Left renal pelvis (tissue), 4 donors: ENCODE measurements at regions not wholly inside any gene's neighbourhood (a gene's known extent, or its start where the extent isn't known, plus 50 kb on each side); places are given as distances from the start of the nearest gene placed in this dataset.
"Not testable (repeated sequence)": the region's sequence is repeated elsewhere in the genome, so short reads cannot be mapped to it uniquely, and the experiment has no call there.

Source experiments
- DNase-seq, 4 donors: peaks; one replicate each; pipeline ENCODE4 v3.0.0-alpha.2; 2013; ENCODE audit warnings: low read depth in 4 of 4, low spot score in 3 of 4

DNA sequence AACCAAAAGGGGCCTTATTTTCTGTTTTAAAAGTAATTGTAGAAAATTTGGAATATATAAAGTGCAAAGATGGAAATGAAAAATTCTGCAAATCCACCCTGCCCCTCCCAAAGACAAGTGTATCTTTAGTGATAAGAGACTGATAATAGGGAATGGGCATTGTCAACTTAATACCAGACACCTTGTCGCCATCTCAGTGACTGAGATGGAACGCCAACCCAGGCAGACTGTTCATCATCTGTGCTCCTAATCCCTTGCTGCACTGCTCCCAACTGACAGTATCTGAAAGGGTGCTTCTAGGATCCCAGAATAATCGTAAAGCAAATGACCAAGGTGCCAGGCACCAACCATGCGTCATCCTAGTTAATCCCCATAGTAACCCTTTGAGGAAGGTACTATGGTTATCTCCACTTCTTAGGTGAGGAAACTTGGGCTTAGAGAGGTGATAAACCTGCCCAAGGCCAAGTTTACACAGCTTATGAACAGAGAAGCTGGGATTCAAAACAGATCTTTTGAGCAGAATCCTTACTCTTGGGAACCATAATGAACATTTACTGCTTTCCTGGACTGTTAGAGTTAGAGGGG is 583.7 kb downstream of the GATA3 start:
- DNase-seq = no peak

DNA sequence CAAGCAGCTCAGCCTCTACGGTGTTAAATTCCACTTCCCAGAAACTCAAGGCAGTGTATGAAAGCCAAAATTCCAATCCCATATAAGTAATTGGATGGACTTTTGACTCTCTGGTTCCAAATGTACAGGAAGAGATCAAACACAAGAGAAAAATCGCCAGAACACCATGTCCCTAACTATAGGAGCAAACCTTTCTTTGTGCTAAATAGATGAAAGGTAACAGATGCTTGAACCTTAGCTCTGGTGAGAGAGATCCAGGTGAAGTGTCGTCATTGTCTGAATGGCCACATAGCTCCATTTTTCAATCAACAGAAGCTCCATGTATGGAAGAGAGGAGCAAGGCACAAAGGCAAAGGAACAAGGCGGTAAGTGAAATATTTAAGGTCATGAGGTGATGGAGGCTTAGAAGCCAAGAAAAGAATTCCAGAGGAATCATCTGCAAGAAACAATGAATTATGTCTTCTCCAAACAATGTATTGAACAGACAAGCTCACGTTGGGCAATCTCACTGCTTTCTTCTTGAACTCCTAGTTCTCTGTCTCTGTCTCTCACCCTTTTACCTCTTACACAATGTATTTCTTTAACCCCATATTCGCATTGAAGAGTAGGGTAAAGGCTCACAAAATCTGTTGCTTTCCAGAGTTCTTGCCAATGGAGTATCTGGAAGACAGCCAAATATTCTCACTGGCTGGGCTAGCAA is 585.1 kb downstream of the GATA3 start:
- no peak for DNase-seq

DNA sequence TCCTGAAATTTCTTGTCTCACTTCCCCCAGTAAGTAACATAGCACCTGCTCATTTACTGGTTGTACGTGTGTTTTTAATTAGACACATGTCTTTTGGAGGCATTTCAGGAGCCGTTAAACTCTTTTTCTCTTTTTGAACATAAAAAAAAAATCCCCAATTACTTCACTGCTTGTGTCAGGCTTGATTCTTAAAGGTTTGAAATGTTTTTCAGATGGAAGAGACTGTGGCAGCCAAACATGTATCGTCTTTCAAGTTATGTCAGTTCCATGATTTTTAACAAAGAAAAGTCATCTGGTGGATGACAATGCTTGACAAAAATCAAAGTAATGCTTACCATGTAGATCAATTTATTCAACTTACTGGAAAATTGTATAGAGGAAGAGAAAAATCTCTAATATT is 585.8 kb downstream of the GATA3 start:
- no peak for DNase-seq

DNA sequence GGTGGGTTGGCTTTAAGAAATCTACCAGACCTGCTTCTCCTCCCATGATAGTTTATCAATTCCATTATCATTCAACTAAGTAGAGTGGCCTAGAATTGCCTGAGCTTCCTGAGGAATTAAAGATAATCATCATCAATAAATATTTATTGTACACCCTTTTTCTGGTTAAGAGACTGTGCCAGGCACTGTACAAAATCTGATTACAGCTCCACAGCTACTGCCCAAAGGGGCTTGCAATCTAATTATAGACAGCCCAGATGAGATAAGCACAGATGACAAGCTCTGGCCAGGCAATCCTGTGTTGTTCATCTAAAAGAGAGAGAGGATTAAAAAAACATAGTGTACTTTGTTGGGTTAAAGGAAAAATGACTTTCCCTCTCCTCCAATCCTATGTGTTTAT is 586.4 kb downstream of the GATA3 start:
- no peak for DNase-seq

DNA sequence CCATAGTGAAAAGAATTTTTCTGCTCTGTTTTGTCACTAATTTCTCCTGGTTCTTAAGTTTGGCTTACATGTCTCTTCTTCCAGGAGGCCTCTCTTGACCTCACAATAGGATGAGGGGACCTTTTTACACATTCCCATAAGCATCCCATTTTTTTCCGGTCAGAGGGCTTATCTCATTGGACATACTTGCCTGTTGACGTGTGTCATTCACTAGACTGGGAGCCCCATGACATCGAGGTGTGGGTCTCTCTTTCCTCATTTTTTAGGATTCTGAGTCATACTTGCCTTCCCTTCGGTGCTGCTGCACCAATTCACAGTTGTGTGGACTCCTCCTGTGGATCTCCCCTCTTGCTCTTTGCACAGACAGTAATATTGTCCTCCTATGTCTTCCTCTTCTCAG is 601.8 kb downstream of the GATA3 start:
- no peak for DNase-seq

DNA sequence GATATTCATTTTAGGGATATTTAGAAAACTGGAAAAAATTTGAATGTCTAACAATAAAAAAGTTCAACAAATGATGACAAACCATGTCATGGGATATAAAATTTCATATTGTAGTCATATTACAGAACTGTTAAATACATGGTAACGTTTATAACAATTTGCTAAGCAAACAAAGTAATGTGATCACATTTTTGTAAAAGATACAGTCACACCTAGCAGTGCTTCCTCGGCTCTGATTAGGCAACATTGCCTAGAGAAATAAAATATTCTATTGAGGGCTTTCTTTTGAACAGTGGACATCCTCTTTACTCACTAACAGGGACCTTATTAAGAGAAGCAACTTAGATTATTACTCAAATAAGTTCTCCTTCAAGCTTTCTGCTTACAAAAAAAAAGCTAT is 605.5 kb downstream of the GATA3 start:
- DNase-seq = no peak

DNA sequence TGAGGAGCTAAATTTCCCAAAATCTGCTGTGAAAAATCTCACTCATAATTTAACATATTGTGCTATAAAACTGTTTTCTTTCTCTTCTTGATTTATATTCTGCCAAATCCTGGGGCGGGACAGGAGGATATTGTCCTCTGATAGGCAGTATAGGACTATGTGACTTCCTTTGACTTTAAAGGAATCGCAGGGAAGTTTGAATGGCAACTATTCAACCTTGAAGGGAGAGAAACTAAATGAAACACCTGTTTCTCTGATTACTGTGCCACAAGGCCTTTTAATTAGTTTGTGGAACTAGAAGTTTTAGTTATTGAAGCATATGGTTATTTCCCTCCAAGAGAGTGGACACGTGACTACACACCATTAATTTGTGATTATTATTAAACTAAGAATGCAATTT is 607.4 kb downstream of the GATA3 start:
- DNase-seq = no peak

DNA sequence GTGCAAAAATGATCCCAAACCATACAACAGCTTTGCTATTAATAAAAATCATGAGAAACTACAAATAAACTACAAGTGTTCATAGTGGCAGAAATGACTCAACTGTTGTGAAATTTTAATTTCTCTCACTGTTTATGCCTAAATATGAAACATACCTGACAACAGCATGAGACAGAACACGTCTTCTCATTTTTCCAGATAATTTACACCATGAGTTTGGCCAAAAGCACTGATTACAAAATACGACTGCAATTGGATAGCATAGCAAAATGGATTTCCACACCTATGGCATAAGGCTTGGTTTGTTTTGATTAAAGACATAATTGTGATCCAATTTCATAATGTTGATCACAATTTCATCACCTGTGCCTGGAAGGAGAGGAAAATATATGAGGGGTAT is 608.6 kb downstream of the GATA3 start:
- no peak for DNase-seq

DNA sequence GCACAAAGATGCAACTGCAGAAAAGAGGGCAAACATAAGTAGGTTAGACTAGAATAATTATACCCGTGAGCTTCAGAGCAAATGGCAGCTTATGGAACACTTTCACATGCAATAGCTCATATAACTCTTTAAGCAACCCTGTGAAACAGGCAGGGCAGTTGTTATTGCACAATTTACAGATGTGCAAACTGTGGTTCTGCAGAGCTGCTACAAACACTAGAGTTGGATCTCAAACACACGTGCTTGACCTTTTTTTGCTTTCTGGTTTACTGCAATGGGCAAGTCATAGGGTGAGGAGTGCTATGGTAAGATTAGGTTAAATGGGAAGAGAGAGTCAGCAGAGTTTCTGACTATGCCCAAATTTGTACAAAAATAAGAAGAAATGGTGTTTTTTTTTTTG is 610.8 kb downstream of the GATA3 start:
- no peak for DNase-seq

DNA sequence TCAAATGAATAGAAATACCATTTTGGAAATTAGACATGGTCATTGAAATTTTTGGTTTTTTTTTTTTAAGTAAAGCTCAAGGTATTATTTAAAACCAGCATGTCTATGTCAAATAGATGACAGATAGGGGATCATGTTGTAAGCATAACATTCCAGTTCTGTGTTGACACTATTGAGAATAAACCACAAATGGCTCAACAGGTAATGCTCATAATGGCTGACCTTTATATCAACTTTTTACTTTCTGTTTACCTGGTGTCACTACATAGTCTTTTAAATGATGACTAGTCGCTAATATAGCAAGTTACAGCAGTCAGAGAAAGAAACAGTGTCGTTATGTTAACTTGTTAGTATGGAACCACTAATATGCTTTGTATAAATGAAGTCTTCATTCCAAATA is 616.0 kb downstream of the GATA3 start:
- no peak for DNase-seq

DNA sequence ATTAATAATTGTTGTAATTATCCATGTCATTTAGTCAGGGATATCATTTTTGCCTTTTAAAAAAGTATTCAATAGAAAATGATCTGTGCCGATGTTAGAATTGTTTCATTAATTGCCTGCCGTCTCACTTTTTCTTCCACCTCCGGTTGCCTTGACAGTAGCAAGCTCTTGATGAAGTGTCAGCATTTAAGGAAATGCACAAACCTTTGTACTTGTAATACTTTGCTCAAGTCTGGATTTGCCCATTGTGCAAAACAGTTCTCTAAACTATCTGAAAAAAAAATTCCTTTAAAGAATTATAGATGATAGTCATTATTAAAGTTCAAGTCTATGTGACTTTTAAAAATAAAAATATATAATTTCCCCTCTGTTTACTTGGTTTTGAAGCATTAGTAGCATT is 619.7 kb downstream of the GATA3 start:
- DNase-seq = no peak

DNA sequence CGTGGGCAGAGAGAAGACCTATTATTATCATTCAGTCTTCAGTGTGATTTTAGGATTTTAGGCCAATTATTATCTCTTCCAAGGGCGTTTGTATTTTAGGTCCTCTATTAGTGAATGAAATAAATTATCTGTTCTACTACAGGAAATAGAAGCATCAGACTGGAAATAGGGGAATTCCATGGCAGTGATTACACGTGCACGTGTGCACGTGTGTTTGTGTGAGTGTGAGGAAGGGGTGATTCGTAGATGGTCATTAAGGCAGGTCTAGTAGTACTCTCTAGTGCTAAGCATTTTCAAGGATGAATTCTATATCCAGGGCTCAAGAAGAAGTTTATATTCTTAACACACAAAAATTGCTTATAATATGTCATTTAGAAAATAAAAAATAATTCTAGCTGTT is 623.2 kb downstream of the GATA3 start:
- DNase-seq = no peak

DNA sequence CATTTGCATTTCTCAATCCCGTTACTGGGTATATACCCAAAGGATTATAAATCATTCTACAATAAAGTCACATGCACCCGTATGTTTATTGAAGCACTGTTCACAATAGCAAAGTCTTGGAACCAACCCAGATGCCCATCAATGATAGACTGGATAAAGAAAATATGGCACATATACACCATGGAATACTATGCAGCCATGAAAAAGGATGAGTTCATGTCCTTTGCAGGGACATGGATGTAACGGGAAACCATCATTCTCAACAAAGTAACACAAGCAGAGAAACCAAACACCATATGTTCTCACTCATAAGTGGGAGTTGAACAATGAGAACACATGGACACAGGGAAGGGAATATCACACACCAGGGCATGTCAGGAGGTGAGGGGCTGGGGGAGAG is 630.4 kb downstream of the GATA3 start:
- DNase-seq = not testable (repeated sequence)

DNA sequence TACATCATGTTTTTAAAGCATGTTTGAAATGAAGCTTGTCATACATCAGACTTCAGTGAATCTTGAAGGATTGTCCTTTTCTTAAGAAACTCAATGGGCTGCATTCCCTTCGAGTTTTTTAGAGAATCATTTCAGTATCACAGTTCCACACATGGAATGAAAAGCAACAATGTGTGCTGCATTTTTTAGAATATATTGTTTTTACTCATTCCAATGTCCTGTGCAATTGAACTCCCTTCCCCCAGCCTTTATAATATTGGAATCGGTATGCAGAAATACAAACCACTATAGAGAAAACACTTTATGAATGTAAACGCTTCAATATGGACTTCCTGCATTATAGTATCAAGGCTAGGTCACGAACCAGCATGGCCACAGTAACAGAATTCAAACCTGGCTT is 634.4 kb downstream of the GATA3 start:
- no peak for DNase-seq

DNA sequence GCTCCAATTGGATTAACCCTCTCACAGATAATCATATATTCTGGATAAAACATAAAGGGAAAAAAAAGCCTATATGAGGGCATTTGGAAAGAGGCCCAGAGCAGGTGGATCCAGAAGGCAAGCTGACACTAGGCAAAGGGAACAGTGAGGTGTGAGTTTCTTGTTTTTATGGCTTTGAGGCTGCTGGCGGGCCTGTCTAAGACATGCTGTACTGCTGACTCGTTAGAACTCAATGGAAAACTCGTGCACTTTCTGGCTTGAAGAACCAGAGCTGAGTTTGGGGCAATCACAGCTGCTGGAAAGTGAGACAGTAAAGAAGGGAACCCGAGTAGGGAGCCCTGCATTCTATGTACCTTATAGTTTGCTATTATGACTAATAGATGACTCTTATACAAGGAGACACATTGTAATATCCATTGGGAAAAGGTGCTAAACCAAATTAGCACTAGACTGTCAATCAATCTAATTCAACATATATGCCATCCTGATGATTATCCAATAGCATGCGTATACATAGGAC is 637.1 kb downstream of the GATA3 start:
- DNase-seq = no peak

DNA sequence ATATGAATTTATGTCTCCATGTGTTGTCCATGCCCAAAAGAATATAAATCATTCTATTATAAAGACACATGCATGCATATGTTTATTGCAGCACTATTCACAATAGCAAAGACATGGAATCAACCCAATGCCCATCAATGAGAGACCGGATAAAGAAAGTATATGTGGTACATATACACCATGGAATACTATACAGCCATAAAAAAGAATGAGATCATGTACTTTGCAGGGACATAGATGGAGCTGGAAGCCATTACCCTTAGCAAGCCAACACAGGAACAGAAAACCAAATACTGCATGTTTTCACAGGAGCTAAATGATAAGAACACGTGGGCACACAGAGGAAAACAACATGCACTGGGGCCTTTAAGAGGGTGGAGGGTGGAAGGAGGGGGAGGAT is 639.1 kb downstream of the GATA3 start:
- DNase-seq = not testable (repeated sequence)

DNA sequence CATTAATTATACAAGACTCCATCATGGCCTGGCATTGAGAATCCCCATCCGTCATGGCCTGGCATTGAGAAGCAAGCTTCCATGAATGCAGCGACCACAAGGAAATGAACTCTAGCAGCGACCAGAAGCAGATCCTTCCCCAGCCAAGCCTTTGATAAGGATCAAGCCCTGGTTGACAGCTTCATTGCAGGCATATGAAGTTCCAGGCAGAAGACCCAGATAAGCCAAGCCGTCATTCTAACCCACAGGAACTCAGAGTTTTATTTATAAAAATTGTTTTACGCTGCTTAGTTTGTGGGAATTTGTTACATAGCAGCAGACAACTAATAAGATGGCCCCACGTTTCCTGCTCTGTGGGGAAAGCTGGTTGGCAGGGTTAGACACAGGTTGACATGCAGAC is 642.3 kb downstream of the GATA3 start:
- no peak for DNase-seq

DNA sequence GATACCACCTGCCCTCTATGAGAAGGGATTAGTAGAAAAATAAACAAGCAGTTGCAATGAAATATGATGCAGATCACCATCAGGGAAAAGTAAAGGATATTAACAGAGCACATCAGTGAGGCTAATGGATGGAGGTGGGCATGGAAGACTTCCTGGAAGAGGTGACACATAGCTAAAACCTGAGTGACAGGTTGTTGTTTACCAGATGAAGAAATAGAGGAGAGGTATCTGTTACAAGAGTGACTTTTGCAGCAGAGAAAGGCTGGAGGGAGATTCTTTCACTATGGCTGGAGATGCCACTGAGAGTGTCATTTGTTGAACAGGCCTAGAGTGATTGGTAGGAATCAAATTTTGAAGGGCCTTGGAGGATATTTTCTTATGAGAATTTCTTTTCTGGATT is 646.2 kb downstream of the GATA3 start:
- no peak for DNase-seq

DNA sequence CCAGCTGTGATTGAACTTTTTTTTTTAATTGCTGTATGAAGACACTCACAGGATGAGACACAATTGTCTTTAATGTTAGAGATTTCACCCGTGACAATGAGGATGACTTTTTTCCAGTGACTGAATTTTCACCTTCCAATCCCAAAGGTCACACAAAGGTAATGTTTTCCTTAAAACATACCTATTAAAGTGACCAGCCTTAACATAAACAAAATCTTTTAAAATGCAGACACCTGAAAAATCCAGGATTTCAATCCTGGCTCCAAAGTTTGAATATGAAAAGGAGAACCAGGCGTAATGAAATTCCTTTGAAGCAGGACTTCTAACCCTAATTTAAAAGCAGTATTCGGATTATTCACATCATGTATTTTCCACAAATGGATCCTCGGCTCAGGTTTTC is 647.7 kb downstream of the GATA3 start:
- DNase-seq = no peak

DNA sequence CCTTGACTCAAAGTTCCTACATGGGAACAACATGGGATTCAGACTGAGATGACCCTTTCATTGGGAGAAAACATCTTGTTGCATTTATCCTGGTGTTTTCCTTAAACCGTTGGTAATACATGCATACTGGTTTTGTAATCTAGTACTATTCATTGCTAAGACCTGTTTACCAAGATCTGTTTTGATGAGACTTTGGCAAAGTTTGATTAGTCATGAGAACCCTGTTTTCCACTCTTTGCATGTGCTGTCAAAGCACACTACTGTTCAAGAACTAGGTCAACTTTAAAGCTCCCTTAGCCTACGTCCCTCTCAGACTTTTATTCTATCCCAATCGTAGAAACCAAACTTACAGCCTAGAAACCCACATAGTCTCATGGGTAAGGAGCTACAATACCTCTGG is 650.9 kb downstream of the GATA3 start:
- no peak for DNase-seq

DNA sequence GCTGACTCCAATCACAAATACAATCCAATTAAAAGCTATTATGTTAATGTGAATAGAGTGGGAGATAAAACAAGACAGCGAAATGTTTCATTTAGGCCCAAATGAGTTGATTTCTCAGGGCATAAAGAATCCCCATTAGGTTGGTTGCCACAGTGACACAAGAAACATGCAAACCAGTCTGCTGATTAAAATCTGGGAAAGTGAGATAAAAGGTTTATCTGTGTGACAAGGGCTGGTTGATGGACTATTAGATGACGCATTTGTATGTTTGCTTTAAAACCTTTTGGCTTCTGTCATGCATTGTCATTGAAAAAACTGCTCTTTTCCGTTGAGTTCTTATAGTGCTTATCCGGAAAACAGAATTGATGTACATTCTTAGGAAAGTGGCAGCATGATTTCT is 658.2 kb downstream of the GATA3 start:
- DNase-seq = no peak

DNA sequence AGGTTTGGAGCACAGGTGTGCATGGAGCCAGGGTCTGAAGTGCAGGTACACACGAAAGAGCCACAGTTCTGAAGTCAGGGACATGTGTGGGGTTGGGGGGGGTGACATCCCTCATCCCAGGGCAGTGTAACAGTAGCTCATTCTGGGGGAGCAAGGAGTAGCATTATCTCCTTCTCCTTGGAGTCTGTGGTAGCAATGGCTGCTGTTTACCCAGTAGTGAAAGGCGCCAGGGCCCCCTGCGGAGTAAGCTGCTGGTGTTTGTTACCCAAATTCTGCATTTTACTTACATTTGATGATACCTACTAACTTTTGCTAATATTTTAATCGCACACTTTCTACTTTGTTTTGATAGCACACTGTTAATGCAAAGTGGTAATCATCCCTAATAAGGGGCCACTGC is 665.5 kb downstream of the GATA3 start:
- no peak for DNase-seq

DNA sequence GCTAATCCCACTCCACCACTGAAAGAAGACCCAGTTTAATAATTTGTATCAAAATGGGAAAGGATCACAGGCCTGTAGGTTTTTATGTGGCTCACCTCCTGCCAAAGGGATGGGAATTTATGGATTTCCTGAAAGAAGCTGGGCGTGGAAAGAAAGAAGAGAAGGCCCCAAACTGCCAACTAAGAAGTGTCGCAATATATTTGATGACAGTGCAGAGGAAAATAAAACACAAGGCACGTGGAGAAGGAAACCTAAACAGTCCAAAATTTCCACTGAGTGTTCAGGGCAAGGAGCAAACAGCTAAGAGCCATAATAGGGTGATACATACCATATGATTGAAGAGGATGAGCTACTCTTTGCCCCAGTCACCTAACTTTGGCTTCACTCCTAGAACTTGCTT is 667.2 kb downstream of the GATA3 start:
- no peak for DNase-seq
